ENCODE measurements at regions not wholly inside any gene's neighbourhood (a gene's known extent, or its start where the extent isn't known, plus 50 kb on each side); places are given as distances from the start of the nearest gene placed in this dataset.
"Not testable (repeated sequence)": the region's sequence is repeated elsewhere in the genome, so short reads cannot be mapped to it uniquely, and the experiment has no call there.

- no peak for DNase-seq
Measured at GRCh38 chr18:76307293-76307690, 187.8 kb downstream of the ZNF516 start.

DNA sequence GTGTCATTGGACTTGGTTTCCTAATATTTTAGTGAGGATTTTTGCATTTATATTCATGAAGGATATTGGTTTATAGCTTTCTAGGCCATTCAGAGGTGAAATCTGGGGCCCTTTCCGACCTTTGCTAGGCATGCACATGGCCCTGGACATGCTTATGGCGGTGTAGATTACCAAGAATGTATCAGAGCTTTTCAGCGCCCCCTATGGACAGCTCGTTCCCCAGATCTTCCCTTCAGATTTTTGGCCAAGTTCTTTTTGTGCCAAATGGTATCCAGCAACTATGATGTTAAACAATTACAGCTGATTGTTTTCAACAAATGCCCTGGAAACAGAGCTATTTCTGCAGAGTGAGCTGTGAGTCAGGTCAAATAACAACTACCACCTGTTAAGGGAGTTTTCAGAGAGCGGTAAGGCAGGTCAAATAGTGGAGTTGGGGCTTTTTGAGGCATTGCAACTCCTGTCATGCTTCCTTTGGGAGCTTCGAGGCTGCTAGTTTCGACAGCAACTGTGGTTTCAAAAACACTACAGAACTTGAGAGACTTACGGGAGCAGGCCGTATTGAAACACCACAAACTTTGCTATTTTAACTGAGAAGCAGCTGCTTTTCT is 188.3 kb downstream of the ZNF516 start:
- no peak for DNase-seq

DNA sequence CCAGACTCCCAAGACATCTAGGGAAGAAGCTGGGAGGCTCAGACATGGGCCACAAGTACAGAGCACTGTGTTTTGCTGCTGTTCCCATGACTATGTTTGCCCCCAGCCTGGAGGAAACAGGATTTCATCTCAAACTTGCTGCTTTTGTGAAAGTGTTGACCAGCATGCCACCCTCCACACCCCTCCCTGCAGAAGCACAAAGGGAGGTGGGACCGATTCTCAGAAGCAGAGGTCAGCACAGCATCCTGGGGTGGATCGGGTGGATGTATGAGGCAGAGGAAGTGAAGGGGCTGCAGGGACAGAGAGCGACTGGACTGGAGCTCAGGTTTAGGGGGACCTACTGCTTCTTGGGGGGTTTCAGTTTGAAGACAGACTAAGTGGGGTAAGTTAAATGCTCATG is 209.2 kb downstream of the ZNF516 start:
- DNase-seq: no peak

GRCh38 chr18:76281565-76281964 is 213.5 kb downstream of the ZNF516 start:
- DNase-seq: no peak

GRCh38 chr18:76277801-76278200 is 217.2 kb downstream of the ZNF516 start:
- no peak for DNase-seq

DNA sequence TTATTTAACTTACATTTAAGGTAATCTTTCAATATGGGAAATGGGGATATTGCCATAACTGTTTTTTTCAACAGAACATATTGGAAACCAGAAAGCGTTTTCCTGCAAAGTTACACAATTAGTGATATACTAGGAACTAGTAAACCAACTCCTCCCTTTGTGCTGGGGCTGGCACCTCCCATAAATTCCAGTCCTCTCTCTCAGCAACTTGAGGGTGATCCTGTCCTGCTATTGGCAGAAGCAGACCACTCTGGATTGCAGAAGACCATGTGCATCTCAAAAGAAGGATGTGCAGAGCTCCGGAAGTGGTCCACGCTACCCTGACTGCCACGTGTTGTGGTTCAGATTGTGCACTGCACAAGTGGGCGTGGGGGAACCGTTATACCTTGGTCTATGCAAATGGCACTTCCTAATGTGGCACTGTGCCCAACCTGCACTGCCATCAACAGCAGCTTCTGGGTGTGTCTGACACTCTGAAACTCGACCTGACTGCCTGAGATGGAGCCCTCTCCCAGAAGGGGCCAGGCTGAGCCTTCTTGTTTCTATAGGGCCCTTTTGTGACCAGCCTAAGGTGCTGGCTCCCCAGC is 219.2 kb downstream of the ZNF516 start:
- no peak for DNase-seq

DNA sequence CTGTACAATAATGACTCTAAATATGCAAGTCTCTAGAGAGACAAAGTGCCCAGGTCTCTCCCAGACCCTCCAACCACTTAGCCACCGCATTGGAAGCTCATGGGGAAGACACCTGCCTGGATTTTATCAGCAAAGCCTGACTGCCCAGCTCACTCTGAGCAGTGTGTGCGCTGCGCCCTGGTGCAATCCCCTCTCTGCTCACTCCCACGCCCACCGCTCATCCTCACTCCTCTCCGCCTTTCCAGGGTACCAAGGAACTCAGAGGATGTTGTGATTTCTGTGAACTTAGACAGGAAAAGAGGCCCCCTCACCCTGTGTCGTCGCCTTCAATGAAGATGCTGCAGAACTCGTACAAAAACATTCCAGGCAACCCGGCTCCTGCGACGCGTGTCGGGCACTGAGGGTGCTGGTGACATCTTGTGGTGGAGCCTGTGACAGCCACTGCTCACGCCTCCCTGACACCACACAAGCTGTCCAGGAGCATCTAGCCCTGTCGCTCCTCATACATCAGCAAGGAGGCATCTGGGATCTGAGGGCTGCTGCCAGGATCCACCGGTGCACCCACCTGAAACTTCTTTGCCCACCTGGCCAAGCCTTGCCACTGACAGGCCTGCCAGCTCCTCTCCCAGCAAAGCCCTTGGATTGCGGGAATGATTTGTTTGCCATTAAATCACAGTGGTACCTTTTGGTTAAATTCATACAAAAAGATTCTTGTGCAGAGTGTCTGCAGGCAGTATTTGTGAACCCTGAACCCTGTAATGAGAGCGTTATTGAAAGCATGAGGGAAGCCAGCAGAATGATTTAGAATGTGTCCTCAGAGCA is 220.4 kb downstream of the ZNF516 start:
- peak; percentile 85 for DNase-seq

DNA sequence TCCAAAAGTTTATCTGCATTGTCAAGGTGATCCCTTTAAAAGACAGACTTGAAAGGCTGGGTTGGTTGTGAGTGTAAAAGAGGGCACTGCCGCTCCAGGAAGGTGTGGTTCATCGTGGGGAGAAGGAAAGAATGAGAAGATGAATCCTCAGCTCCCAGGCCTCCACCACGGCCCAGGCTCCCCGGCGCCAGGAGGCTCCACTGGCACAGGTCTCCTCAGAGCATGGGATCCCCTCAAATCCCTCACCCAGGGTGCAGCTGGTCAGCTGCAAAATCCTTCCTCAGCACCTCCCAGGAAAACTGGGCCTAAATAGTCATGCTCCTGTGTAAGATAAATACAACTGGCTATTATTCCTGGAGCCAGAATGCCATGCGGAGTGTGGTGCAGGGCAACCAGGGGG is 221.1 kb downstream of the ZNF516 start:
- DNase-seq: no peak

DNA sequence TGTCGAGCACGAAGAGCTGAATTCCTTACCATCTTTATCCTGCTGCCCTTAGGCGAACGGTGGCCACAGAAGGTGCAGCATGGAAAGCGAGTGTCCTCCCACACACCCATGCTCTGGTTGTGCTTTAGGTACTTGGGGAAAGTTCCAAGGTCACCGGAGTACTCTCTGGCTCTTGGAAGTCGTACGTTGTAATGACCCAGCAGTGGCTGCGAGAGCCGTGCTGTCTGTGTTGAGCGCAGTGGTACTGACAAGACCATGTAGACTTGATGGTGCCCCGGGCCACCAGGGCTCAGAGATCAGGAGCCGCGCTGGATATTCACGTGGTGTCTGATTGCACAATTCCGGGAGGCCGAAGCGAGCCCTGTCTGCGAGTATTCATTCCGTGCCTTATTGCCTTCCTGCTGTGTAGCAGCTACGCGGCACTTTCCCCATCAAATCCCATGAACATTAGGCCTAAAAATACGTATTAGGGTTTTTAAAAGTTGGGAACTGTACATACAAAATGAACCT is 222.0 kb downstream of the ZNF516 start:
- DNase-seq: no peak

GRCh38 chr18:76267423-76267822 is 227.6 kb downstream of the ZNF516 start:
- DNase-seq: not testable (repeated sequence)

DNA sequence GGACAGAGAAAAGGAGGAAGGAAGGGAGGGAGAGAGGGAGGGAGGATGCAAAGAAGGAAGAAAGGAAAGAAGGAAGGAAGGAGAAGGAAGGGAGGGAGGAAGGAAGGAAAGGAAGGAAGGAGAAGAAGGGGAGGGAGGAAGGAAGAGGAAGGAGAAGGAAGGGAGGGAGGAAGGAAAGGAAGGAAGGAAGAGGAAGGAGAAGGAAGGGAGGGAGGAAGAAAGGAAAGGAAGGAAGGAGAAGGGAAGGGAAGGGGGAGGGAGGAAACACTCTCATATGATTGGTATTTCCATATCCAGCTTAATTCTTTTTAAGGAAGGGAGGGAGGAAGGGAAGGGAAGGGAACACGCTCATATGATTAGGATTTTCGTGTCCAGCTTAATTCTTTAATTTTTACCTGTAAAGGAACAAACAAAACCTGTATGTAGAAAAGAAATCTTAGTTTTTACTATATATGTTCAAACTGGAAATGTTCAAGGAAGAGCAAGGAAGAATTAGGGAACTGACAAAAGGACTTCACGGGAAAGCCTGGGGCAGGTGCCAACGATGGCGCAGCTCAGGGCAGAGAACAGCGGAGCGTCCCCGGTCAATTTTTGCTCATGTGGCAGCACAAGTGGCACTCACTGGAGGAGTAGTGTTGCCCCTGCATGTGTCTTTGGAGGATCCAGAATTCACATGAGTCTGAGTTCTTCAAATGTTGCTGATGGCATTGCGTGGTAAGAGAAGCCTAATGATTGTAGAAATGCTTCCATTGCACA is 228.6 kb downstream of the ZNF516 start:
- no peak for DNase-seq

- no peak for DNase-seq
Measured at GRCh38 chr18:76265497-76266235, 229.4 kb downstream of the ZNF516 start.

DNA sequence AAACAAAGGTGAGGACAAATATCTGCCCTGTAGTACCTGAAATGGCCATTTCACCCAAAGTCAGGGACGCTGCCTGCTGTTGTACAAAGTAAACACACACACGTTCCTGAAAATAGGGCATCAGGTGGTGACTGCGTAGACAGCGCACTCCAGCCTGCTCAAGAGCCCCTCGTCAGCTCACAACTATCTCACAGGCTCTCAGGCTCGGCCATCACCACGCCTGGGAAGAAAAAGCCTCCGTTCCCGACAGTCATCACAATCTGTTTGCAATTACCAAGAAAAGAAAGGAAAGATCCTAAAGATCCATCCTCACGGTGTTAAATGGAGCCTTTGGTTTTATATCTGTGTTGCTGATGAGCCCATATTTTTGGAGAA is 230.2 kb downstream of the ZNF516 start:
- DNase-seq: no peak

- DNase-seq: peak; percentile 42
Measured at GRCh38 chr18:76264198-76264875, 230.7 kb downstream of the ZNF516 start.

- peak; percentile 65 for DNase-seq
Measured at GRCh38 chr18:76263046-76264005, 231.7 kb downstream of the ZNF516 start.

GRCh38 chr18:76260941-76261472 is 234.0 kb downstream of the ZNF516 start:
- DNase-seq: peak; percentile 23

DNA sequence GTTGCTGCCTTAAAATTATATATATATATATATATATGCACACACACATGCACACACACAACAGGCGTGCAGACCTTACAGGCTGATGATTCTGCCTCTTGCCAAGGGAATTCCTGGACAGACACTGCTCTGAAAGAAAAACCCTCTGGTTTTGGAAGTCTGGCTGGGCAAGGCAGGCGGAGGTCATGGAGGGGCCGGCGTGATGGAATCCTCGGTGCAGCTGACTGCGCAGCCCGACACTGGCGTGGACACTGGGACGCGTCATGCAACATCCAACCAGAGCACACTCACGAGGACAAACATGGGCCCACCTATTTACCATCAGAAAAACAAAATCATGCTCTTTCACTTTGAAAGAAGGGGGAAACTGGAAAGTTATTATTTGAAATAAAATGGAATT is 235.3 kb downstream of the ZNF516 start:
- DNase-seq: no peak

DNA sequence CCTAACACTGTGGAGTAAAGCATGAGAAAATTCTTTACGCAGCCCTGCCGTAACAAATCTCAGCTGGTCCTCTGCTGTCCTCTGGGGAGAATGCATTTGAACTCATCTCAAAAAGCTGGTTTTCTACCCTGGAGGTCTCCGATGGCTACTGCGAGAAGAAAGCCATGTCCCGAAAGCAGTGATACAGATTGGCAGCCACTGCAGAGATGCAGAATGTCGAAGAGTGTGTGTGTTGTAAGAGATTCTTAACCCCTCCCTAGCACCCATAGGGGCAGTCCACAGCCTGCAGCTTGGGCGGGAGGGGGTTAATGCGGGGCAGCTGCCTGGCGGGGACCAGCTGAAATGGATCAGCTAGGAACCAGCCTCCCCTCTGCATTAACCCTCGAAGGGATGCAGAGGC is 235.9 kb downstream of the ZNF516 start:
- DNase-seq: peak; percentile 53

- no peak for DNase-seq
Measured at GRCh38 chr18:76258209-76258608, 236.8 kb downstream of the ZNF516 start.

DNA sequence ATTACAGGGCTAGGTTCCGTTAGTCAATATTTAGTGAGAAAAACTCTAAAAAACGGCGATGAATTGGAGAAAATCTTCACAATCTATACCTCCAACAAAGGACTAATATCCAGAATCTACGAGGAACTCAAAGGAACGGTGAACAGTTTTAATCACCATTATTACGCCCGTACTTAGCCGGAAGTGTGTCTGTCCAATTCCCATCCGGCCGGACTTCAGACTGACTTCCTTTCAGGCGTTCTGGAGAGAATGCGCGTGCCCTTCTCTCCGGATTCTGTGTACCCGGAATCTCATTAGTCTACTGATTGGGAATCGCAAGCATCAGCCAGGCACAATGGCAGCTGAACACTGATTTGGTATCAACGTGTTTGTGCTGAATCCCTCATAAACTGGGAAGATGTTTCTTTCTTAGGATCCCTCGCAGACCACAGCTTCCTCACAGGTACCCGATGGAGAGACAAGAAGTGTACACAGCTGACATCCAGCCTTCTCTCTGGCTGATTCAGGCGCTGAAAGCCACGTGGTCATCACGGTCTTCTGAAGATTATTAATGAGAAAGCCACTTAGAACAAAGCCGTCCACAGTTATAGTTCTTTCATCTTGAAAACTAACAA is 239.9 kb downstream of the ZNF516 start:
- DNase-seq: no peak
